ENCODE measurements at regions not wholly inside any gene's neighbourhood (a gene's known extent, or its start where the extent isn't known, plus 50 kb on each side); places are given as distances from the start of the nearest gene placed in this dataset.

GRCh38 chr2:192373221-192373620 is 178.5 kb upstream of the TMEFF2 start:
- no peak for DNase-seq (ENCODE audit: low read depth)

DNA sequence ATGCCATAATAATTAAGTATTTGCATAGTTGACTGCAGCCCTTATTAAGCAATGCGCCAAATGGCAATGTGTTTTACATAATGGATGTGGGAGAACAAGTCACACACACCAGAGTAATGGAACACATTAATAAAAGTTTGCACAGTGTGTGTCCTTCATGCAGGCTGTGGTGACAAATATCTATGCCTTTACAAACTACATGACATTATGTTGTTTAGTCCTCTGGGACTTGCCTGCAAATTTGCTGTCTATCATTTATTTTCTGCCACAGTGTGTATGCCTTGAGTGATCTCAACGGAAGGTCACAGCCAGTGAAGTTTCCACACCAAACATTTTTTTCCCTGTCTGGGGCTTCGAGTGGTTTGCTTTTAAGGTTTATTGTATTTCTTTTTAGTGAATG is 175.2 kb upstream of the TMEFF2 start:
- DNase-seq (ENCODE audit: low read depth), result no peak

DNA sequence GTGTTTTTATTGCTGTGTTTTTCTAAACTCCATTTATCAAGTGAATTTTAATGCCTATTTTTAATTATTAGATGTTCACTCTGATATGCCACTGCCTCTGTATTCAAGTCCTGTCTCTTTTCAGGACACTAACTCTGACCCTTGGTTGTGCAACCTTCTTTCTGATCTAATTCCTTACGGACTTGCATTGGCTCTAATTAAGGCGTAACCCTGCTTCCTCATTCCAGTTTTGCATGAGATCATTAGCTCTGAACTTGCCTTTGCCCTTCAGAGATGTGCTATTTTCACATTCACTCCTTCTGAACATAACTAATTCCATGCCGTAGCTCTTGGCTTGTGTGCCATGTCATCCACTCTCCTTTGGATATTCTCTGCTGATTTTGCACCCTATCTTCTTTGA is 162.5 kb upstream of the TMEFF2 start:
- DNase-seq (ENCODE audit: low read depth), result no peak

- no peak for DNase-seq (ENCODE audit: low read depth)
Measured at GRCh38 chr2:192354512-192355244, 159.9 kb upstream of the TMEFF2 start.

- DNase-seq (ENCODE audit: low read depth), result no peak
Measured at GRCh38 chr2:192347542-192347941, 152.8 kb upstream of the TMEFF2 start.

DNA sequence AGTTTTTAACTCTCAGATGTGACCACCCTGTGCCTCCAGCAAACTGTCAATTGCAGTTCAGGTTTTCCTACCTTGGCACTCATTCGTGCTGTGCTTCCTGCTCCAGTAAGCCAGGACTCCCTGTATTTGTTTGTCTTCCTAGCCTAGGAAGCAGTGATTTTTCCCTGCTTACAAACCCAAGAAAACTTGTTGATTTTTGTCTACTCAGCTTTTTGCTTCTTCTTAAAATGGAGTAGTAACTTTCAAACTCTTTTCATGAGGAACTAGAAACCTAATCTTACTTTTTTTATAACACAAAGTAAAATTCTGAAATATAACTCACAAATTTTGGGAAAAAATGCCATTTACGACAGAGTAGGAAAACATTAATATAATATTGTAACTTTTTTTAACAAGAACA is 150.6 kb upstream of the TMEFF2 start:
- no peak for DNase-seq (ENCODE audit: low read depth)

DNA sequence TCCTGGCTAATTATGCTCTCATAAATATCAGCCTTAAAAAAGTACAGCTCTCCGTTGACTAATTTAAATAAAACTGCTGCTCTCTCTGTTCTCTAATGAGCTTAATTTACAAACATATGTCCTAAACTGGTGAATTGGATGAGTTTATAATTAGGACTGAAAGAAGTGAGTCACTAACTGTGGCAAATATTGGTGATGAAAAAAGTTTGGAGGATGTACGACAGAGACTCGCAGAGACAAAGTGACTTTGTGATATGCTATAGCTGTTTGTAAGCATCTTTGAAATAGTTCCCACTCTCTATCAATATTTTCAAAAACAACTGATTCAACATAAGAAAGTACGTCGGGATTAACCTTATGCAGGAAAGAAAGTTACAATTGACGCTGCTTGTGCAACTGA is 138.9 kb upstream of the TMEFF2 start:
- DNase-seq (ENCODE audit: low read depth), result no peak

DNA sequence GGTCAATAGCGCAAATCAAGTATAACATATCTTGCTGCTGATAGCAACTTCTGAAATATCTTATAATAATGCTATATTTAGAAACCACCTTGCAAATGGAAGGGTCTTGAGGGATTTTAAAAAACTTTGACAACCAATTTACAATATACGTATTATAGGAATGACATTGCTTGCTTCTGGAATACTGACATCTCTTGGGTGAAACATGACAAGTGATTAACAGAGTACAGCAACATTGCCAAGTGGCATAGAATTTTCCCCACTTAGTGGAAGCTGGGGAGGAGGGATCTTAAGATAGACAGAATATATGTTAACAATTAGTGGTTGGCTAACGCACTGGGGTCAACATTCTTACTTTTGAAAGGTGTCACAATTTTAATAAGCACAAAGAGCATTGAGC is 133.6 kb upstream of the TMEFF2 start:
- DNase-seq (ENCODE audit: low read depth), result no peak

- DNase-seq (ENCODE audit: low read depth), result no peak
Measured at GRCh38 chr2:192327576-192327975, 132.8 kb upstream of the TMEFF2 start.

DNA sequence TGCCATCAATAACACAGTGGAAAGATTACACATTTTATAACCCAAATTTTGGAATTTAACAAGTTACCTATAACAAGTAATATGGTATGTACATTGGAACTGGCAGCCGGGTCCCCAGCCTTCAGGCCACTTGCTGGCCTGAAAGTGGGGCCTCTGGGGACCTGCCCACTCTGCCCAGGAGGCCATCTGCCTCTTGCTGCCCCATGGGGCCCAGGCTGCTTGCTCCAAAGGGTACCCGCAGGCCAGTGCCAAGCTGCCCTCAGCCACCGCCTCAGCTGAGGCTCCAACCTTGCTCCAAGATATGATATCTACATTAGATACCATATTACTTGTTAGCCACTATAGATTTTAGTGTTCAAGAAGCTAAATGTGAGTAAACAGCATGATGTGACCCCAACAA is 120.8 kb upstream of the TMEFF2 start:
- DNase-seq (ENCODE audit: low read depth), result no peak

DNA sequence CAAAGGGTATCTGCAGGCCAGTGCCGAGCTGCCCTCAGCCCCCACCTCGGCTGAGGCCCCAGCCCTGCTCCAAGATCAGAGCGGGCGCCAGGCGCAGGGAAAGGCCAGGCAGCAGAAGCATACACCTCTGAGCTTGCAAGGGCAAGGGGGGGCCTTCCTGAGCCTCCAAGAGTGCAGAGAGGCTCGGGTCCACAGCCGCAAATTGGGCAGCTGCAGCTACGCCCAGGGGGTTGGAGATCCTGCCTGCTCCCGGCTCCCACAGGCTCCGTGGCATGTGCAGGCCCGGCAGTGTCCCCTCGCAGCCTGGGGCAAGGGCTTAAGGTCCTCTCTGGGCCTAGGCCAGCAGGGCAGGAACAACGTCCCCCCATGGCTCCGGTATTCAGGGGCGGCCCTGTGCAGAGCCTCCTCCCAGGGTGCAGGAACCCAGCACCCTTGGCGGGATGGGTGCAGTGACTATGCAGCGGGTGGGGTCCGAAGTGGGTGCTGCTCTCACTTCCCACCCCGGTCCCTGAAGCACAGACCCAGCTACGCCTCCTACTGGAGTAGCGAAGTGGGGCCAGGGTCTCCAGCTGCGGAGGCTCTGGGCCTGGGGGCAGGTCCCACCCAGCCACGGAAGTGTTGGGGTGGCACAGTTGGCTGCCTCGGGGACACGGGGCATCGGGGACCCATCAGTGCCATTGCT is 120.2 kb upstream of the TMEFF2 start:
- no peak for DNase-seq (ENCODE audit: low read depth)

- no peak for DNase-seq (ENCODE audit: low read depth)
Measured at GRCh38 chr2:192313773-192314172, 119.0 kb upstream of the TMEFF2 start.

DNA sequence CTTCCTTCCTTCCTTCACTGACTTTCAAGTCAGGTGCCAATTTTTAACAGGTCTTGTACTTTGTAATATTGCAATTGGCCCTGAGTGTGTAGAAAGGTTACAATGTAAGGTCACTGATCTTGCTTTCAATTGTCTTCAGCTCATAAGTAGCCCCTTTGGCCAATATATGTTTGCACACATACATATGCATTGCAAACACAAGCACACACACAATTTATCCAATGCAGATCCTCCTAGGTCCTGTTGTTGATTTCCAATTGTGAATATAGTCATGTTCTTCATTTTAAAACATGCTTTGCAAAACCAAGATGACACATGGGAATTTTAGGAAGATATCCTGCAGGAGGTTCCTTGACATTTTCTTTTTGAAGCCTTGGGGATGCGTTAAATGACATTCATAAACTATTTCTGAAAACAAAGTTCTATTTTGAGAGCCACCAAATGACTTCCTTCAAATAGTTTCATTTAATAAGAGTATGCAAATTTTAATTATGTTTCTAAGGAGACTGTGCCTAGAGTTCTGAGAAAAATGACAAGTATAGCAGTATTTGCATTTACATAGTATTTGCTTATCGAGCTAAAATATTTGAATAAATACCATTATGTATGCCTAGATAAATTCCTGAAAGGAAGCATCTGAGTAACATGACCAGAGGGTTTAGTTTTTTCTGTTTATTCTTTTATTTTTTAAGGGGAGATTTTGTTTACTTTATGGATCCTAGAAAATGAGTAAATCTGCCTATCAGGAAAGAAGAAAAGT is 117.1 kb upstream of the TMEFF2 start:
- DNase-seq (ENCODE audit: low read depth), result no peak

DNA sequence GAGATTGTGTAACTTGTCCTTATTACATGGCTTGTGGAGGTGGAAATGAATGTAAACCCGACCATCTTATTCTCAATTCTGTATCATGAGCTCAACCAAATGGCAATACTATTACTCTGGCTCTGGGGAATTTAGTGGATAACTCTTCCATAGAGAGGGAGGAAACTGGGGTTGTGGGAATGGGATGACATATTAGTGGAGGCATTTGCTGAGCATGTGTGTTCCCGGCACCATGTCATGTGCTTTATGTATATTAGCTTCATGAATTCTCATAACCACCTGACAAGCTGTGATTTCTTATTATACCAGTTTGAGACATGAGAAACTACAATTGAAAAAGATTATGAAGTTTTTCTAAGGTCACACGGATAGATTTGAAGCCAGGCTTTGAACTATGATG is 112.8 kb upstream of the TMEFF2 start:
- no peak for DNase-seq (ENCODE audit: low read depth)

- DNase-seq (ENCODE audit: low read depth), result no peak
Measured at GRCh38 chr2:192298664-192299063, 103.9 kb upstream of the TMEFF2 start.

GRCh38 chr2:192292478-192292877 is 97.7 kb upstream of the TMEFF2 start:
- no peak for DNase-seq (ENCODE audit: low read depth)

DNA sequence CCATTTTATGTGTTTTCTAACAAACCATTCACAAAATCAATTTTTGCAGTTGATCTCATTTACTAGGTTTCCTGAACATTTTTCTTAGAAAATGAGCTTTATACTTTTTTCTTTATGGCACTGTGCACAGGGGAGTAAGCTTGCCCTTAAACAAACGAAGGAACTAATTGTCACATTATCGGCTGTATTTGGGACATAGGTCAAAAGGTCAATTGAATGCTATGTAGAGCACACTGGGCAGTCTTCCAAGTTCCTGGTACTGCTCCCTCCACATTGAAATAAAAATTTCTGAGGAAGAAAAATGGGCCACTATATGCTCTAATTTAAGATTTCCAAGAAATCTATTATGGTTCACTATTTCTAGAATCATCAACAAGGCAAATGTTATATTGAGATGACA is 93.6 kb upstream of the TMEFF2 start:
- no peak for DNase-seq (ENCODE audit: low read depth)

- no peak for DNase-seq (ENCODE audit: low read depth)
Measured at GRCh38 chr2:192286093-192286701, 91.5 kb upstream of the TMEFF2 start.

DNA sequence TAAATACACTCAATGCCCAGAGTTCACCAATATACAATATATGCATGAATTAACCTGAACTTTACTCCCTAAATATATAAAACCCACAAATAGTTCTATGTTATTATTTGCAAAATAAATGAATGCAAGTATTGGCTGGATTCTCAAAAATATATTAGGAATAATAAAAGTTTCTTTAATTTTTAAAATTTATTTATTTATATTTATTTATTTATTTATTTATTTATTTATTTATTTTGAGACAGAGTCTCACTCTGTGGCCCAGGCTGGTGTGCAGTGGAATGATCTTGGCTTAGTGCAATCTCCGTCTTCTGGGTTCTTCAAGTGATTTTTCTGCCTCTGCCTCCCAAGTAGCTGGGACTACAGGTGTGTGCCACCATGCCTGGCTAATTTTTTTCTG is 88.7 kb upstream of the TMEFF2 start:
- no peak for DNase-seq (ENCODE audit: low read depth)

GRCh38 chr2:192278701-192279100 is 84.0 kb upstream of the TMEFF2 start:
- no peak for DNase-seq (ENCODE audit: low read depth)

GRCh38 chr2:192277494-192278109 is 82.9 kb upstream of the TMEFF2 start:
- no peak for DNase-seq (ENCODE audit: low read depth)

- no peak for DNase-seq (ENCODE audit: low read depth)
Measured at GRCh38 chr2:192275632-192276031, 80.9 kb upstream of the TMEFF2 start.

Data from stimulated activated CD4-positive, alpha-beta T cell treated with anti-CD3 and anti-CD28 coated beads, Interleukin-2, amount 100 ng/mL, for 4 hours (primary cell).